ENCODE measurements at regions not wholly inside any gene's neighbourhood (a gene's known extent, or its start where the extent isn't known, plus 50 kb on each side); places are given as distances from the start of the nearest gene placed in this dataset.
A peak's percentile ranks its signal among the peaks of the same experiment; 100 is the strongest.
"Not testable (repeated sequence)": the region's sequence is repeated elsewhere in the genome, so short reads cannot be mapped to it uniquely, and the experiment has no call there.

DNA sequence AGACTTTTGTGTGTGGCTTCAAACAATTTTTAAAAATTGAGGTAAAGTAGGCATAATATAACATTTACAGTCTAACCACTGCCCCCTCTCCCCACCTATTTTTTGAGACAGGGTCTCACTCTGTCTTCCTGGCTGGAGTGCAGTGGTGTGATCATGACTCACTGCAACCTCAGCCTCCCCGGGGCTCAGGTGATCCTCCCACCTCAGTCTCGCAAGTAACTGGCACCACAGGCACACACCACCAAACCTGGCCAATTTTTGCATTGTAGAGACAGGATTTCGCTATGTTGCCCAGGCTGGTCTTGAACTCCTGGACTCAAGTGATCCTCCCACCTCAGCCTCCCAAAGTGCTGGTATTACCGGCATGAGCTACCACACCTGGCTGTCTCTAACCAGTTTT, 161.8 kb downstream of the GOSR1 start:
- DNase-seq, result not testable (repeated sequence)

DNA sequence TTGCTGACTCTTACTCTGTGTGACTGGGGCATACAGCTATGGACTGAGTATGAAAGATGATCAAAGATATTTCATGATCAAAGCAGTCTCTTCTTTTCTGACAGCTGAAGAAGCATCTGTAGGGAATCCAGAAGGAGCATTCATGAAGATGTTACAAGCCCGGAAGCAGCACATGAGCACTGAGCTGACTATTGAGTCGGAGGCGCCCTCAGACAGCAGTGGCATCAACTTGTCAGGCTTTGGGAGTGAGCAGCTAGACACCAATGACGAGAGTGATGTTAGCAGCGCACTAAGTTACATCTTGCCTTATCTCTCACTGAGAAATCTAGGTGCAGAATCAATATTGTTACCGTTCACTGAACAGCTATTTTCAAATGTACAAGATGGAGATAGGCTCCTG, 154.4 kb downstream of the GOSR1 start:
- DNase-seq, result not testable (repeated sequence)

DNA sequence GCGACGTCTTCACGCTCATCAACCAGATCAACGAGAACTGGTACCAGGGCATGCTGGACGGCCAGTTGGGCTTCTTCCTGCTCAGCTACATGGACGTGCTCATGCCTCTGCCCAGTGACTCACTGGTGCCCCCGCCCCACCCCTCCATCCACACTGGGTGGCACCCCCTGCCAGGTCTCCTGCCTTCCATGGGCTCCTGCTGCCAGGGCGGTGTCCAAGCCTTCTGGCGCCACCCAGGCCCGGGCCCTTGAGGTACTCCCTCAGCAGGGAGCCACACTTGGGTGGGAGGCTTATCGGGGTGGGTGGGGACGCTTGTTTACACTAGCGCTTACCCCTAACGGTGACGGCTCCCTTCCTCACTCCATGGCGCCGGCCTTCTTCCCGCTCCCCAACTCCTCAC, 148.2 kb downstream of the GOSR1 start:
- not testable (repeated sequence) for DNase-seq

DNA sequence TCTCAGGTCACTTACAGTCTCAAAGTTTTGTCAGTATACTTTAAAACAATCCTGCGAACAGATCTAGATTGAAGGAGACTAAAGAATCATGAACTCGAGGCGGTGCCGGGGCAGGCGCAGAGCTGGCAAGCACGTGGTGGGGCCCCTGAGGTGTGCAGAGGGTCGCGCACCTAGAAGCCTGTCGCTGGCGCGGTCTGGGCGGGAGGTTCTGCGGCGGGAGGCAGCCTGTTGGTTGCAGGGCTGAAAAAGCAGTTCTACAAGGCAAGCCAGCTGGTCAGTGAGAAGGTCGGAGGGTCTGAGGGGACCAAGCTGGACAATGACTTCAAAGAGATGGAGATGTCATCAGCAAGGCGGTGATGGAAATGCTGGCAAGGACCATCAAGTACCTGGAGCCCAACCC, 147.0 kb downstream of the GOSR1 start:
- not testable (repeated sequence) for DNase-seq

DNA sequence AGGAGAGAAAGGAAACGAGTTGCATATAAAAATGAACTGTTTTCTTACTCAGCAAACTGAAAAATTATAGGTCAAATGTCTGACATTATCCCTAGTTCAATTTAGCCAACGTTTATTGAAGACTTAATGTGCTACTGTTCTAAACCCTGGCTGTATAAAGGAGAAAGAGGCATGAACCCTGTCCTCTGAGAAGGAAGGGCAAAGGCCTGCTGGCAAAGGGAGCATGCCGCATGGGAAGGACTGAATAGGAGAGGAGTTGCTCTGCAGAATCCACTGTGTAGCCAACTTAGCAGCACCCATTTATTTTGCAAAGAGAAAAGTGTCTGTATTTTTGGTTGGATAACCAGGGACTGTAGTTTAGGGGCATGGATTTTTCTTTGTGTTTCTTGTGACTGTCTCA, 132.5 kb downstream of the GOSR1 start:
- not testable (repeated sequence) for DNase-seq

DNA sequence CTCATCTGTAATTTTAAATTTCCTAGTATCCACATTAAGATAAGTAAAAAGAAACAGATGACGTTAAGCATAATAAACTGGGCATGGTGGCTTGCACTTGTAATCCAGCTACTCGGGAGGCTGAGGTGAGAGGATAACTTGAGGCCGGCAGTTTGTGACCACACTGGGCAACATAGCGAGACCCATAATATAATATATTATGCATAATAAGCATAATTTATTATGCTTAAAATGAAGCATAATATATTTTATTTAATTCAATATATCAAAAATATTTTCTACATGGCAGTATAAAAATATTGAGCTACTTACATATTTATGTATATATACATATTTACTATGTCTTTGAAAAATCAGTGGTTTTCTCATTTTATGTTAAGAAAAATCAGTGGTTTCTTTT, 128.3 kb downstream of the GOSR1 start:
- DNase-seq, result no peak

DNA sequence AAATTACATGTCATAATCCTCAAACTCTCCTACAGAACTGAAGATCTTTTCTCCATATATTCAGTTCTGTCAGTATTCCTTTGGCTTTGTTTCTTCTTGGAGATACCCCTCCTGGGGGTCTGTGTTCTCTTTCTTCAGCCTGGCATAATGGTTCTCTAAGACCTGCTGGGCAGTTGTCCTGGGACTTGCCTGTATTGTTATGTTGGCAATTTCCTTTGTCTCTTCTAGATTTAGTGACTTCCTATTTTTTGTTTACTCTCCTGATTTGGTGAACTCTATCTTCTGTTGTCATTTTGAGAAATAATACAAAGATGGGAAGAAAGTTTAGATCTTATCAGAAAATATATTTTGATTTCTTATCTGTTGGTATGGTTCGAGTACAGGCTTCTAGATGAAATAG, 127.8 kb downstream of the GOSR1 start:
- DNase-seq, result peak; percentile 6 to 33 (median 24)

DNA sequence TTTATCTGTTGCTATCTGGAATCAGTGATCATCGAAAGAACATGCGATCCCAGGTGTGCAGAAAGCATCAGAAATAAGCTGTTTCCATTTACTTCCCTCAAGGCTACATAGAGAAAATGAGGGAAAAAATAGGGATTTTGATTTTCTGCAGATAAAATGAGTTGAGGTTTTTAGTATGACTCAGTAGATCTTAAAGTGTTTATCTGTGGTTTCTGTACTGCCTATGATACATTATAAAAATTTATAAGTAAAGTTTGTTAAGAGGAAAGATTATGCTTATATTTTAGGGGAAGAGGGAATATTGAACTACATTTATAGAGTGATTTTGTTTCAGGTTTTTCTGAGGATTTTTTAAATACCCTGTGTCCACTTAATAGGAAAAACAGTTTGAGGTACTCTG, 125.2 kb downstream of the GOSR1 start:
- DNase-seq, result not testable (repeated sequence)

DNA sequence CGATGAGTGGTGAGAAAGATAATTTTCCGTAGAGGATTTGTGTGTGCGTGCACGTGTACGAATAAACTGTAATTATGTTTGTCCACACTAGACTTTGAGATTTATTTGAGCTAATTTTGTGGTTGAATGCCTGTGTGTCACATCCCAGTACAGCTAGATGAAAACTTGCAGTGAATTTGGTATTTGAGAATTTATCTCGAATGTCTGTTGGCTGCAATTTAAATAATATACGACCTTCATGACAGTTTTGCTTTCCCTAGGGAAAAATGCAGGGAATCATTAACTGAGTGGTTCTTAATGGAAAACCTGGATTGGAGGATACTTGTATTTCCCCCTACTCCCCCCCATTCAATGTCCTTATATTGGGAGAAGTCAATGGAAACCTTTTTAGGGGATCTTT, 124.8 kb downstream of the GOSR1 start:
- DNase-seq, result not testable (repeated sequence)

DNA sequence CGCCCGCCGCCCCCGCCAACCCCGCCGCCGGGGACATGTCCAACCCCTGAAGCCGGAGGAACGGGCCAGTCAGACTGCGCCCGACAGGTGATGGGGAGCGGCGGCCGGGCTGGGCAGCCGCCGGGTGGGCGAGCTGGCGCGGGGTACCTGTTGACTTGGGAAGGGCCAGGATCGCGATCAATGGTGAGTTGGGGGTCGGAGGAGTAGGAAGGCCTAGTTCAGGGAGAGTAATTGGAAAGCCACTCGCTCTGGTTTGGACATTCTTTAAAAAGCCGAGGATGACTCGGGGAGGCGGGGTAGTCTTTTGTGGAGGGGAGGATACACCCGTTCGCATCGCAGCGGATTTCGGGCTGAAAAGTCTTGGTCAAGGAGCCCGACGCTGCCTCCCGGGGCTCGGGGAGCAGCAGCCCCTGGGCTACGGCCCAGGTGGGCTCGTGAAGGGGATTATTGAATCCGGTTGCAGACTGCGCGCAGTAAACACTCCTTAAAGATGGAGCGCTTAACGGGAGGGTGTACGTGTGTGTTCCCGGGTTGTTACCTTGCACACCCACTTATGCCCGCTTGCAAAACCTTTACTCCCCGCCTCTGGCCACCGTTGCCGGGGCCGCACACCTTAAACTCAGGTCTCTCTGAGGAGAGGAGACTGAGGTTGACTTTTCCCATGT, 123.8 kb downstream of the GOSR1 start:
- peak in 2 of 4 experiments; percentile 4 to 30 for DNase-seq

DNA sequence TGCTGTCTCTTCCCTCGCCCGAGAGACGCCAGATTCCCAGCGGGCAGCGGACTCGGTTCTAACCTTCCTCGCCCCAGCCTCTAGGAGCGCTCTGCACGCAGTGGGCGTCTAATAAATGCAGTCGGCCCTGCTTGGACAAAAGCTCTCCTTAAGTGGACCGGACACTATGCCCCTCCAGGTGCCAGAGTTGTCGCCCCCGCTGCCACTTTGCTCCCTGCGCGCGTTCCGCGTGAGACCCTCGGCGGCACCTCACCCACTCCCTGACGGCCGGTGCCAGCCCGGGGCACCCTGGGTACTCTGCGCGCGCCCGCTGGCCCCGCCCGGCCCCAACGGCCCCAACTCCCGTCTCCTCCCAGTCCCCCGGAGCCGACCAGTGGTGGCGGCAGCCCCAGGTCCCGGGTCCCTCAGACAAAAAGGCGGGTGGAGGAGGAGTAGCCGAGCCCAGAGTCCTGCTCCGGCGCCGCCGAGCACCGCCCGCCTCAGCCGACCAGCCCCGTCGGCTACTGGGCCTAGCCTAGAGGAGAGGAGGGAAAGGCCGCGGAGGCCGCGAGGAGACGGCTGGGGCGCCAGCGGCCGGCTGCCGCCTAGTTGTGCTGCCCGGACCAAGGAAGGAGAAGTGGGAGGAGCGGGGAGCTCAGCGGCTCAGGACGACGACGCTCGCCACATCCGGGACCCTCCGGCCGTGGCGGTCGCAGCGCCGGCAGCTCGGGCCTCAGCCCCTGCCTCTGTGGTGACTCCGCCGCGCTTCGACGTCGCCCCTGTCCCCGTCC, 123.0 kb downstream of the GOSR1 start:
- peak; percentile 86 to 94 (median 90) for DNase-seq

DNA sequence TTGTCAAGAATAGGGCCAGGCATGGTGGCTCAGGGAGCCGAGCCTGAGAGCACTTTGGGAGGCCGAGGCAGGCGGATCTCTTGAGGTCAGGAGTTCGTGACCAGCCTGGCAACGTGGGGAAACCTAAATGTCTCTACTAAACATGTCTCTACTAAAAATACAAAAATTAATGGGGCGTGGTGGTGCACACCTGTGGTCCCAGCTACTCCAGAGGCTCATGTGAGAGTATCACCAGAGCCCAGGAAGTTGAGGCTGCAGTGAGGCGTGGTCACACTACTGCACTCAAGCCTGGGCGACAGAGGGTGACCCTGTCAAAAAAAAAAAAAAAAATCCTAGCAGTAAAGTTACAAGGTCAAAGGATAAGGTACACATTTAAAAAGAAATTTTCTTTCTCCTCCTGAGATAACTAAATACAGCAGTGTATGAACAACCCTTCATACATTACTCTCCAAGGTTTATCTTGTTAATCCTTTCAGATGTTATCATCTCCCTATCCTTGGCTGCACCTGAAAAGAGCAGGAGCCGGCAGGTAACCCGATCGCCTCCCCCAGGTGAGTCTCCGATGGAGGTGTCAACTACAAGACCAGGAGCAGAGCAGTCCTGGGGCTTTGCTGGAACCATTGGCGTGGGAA, 122.3 kb downstream of the GOSR1 start:
- peak in 1 of 4 experiments; percentile 18 for DNase-seq

DNA sequence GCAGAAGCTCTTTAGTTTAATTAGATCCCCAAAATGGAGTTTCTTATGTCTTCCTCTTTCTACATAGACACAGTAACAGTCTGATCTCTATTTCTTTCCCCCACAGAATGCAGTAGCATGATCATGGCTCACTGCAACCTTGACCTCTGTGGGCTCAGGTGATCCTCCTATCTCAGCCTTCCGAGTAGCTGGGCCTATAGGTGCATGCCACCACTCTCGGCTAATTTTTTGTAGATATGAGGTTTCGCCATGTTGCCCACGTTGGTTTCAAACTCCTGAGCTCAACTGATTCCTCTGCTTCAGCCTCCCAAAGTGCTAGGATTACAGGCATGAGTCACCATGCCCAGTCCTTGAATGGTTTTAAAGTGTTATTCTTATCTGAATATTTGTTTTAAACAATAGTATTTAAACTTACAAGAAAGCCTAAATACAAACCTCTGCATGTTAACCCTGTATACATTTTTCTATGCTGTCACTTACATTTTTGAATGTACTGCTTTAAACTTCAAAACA, 120.6 kb downstream of the GOSR1 start:
- no peak for DNase-seq

DNA sequence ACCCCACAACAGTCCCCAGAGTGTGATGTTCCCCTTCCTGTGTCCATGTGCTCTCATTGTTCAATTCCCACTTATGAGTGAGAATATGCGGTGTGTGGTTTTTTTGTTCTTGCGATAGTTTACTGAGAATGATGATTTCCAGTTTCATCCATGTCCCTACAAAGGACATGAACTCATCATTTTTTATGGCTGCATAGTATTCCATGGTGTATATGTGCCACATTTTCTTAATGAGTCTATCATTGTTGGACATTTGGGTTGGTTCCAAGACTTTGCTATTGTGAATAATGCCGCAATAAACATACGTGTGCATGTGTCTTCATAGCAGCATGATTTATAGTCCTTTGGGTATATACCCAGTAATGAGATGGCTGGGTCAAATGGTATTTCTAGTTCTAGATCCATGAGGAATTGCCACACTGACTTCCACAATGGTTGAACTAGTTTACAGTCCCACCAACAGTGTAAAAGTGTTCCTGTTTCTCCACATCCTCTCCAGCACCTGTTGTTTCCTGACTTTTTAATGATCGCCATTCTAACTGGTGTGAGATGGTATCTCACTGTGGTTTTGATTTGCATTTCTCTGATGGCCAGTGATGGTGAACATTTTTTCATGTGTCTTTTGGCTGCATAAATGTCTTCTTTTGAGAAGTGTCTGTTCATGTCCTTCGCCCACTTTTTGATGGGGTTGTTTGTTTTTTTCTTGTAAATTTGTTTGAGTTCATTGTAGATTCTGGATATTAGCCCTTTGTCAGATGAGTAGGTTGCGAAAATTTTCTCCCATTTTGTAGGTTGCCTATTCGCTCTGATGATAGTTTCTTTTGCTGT, 120.0 kb downstream of the GOSR1 start:
- DNase-seq, result not testable (repeated sequence)

DNA sequence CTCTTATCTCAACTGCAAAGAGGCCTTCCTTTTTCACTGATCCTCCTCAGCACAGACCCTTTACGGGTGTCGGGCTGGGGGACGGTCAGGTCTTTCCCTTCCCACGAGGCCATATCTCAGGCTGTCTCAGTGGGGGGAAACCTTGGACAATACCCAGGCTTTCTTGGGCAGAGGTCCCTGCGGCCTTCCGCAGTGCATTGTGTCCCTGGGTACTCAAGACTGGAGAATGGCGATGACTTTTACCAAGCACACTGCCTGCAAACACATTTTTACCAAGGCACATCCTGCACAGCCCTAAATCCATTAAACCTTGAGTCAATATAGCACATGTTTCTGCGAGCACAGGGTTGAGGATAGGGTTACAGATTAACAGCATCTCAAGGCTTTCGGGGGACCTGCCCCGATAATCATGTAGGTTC, 117.8 kb downstream of the GOSR1 start:
- not testable (repeated sequence) for DNase-seq

DNA sequence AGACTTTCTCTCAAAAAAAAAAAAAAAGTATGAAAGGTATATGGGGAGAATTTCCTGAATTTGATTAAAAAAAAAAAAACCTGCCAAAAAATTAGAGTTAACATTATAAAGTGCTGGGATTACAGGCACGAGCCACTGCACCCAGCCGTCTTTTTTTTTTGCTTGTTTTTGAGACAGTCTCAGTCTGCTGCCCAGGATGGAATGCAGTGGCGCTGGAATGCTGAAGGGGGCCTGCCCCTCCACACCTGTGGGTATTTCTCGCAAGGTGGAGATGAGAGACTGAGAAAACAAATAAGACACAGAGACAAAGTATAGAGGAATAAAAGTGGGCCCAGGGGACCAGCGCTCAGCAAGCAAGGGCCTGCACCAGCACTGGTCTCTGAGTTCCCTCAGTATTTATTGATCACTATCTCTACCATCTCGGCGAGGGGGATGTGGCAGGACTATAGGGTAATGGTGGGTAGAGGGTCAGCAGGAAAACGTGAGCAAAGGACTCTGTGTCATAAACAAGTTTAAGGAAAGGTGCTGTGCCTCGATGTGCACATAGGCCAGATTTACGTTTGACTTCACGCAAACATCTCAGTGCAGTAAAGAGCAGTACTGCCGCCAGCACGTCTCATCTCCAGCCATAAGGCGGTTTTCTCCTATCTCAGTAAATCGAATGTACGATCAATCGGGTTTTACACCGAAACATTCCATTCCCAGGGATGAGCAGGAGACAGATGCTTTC, 117.2 kb downstream of the GOSR1 start:
- DNase-seq, result no peak

DNA sequence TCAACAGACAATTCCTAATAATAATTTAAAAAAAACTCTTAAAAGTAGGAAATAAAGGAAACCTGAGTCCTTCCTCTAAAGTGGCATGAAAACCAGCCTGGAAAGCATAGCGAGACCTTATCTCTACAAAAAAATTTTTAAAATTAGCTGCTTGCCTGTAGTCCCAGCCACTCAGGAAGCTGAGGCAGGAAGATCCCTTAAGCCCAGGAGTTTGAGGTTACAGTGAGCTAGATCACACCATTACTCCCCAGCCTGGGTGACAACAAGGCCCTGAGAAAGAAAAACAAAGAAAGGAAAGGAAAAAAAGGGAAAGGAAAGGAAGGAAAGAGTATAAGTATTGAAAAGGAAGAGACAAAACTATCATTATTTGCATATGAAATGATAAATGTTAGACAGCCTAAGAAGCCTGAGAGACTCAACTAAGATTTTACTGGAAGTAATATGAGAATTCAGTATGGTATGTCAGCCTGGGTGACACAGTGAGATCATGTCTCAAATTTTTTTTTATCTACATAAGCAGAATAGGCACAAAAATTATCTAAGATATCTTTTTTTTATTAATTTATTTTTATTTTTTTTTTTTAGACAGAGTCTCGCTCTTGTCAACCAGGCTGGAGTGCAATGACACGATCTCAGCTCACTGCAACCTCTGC, 113.0 kb downstream of the GOSR1 start:
- no peak for DNase-seq

DNA sequence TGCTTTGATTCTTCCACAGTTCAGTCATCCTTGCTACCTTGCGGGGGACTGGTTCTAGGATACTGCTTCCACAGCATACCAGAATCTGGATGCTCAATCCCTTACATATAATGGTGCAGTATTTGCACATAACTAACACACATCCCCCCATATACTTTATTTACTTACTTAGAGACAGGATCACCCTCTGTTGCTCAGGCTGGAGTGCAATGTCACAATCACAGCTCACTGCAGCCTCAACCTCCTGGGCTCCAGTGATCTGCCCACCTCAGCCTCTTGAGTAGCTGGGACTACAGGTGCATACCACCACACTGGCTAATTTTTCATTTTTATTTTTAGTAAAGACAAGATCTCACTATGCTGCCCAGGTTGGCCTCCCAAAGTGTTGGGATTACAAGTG, 112.2 kb downstream of the GOSR1 start:
- DNase-seq, result no peak

DNA sequence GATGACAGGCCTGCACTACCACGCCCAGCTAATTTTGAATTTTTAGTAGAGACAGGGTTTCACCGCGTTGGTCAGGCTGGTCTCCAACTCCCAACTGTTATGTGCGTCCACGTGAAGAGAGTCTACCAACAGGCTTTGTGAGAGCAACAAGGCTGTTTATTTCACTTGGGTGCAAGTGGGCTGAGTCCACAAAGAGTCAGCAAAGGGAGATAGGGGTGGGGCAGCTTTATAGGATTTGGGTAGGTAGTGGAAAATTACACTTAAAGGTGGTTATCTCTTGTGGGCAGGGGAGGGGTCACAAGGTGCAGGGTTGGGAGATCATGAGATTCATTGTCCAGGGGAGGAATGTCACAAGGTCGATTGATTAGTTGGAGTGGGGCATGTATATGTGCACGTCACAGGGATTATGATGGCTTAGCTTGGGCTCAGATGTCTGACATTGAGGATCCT, 111.6 kb downstream of the GOSR1 start:
- no peak for DNase-seq

DNA sequence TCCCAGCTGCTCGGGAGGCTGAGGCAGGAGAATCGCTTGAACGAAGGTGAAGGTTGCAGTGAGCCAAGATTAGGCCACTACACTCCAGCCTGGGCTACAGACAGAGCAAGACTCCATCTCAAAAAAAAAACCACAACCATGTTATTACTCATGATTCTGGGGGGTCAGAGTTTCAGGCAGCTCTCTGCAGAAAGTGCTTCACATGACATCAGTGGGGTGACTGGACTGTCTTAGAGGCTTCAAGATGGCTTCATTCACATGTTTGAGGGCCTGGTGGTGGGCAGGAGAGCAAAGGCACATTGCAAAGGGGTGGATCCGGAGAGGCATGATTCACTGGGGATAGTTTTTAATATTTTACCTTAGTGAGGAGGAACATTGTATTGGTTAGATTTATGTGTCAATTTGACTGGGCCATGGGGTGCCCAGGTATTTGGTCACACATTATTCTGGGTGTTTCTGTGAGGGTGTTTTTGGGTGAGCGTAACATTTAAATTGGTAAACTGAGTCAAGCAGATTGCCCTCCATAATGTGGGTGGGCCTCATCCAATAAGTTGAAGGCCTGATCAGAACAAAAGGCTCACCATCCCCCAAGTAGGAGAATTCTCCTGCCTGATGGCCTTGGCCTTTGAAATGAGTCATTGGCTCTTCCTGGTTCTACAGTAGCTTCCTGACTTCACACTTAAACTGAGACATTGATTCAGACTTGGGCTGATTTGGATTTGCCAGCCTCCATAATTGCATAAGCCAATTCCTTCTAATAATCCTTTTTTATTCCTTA, 109.8 kb downstream of the GOSR1 start:
- peak; percentile 23 to 65 (median 38) for DNase-seq
